K562 (cell line): ENCODE measurements at regions not wholly inside any gene's neighbourhood (a gene's known extent, or its start where the extent isn't known, plus 50 kb on each side); places are given as distances from the start of the nearest gene placed in this dataset.

Source experiments
- ATAC-seq: fragments of 200-7000 bp; cut with Tn5 transposase; 3 replicates; pipeline ENCODE4 v1.9.1; 2020; ENCODE audit warnings: moderate library complexity
- BruUV-seq: library from RNA; stranded (reverse); fragments of 400-500 nt; replicated peaks from 2 replicates; lab custom pipeline; 2021; lab: Mats Ljungman, UMichigan
- CTCF ChIA-PET: fragments of 300-600 bp; formaldehyde crosslinking; extraction: SDS; loops from one replicate; lab custom pipeline; 2021; ENCODE audit warnings: low intra/inter-chr PET ratio; lab: Yijun Ruan, JAX
- POLR2A ChIA-PET: fragments of 300-600, 350-650 bp; sonication (Branson Sonifier 250); formaldehyde crosslinking; extraction: SDS; loops from one replicate; lab custom pipeline; 2021; ENCODE audit warnings: antibody characterized with exemption, inconsistent platforms; lab: Yijun Ruan, JAX
- DNase-seq, 4 experiments: peaks; one replicate each; pipeline versions ENCODE4 v3.0.0 to v3.0.0-alpha.2; 2011 to 2018; ENCODE audit warnings: low spot score in 3 of 4, mixed read lengths in 3 of 4; ENCODE audit errors: extremely low read depth in 1 of 4
- FAIRE-seq: peaks from 2 replicates; lab custom pipeline; 2011; peaks lifted over from hg19 to GRCh38; lab: Jason Lieb, UNC
- H2AFZ ChIP-seq: 2 replicates; pipeline ENCODE4 v1.6.0; 2011; ENCODE audit warnings: low read depth, low read length, control low read depth, inconsistent platforms
- H3K27ac ChIP-seq: fragments of 200-600 bp; 3 replicates; pipeline ENCODE4 v1.8.0; 2011; ENCODE audit warnings: low read depth, mild to moderate bottlenecking, control low read depth, inconsistent platforms, low read length, moderate library complexity, mixed read lengths; ENCODE audit errors: extremely low read depth
- H3K27me3 ChIP-seq, 2 experiments: fragments of 300-600 bp in 1 of 2; 2 replicates in 1 of 2; 3 replicates in 1 of 2; pipeline versions ENCODE4 v1.6.0 to v1.8.0; 2011; ENCODE audit warnings: inconsistent platforms in 2 of 2, low read length in 2 of 2, mild to moderate bottlenecking in 1 of 2, mixed read lengths in 1 of 2, moderate library complexity in 1 of 2; ENCODE audit not compliant: control insufficient read depth in 2 of 2, insufficient read depth in 2 of 2
- H3K36me3 ChIP-seq: fragments of 300-600 bp; 3 replicates; pipeline ENCODE4 v1.8.0; 2011; ENCODE audit warnings: mild to moderate bottlenecking, low read length, inconsistent platforms; ENCODE audit not compliant: control insufficient read depth, insufficient read depth
- H3K4me1 ChIP-seq, 2 experiments: fragments of 200-600 bp in 1 of 2; replicated peaks in 1 of 2; 2 replicates in 1 of 2; 3 replicates in 1 of 2; pipeline versions ENCODE4 v1.5.1 to v1.8.0; 2011; ENCODE audit warnings: inconsistent platforms in 2 of 2, low read length in 2 of 2, mild to moderate bottlenecking in 1 of 2, mixed read lengths in 1 of 2, moderate library complexity in 1 of 2; ENCODE audit not compliant: control insufficient read depth in 2 of 2, insufficient read depth in 2 of 2
- H3K4me2 ChIP-seq: 2 replicates; pipeline ENCODE4 v1.6.1; 2011; ENCODE audit warnings: low read length, control low read depth, inconsistent platforms, mixed read lengths; ENCODE audit not compliant: insufficient read depth
- H3K4me3 ChIP-seq: fragments of 200-600 bp; sonication (generic), shearing (Covaris generic); 2 replicates; pipeline ENCODE4 v1.5.1; 2016; ENCODE audit warnings: control low read depth, inconsistent platforms
- H3K79me2 ChIP-seq: fragments of 200-600 bp; 3 replicates; pipeline ENCODE4 v1.8.0; 2011; ENCODE audit warnings: low read length, inconsistent platforms; ENCODE audit not compliant: control insufficient read depth, insufficient read depth
- H3K9ac ChIP-seq, 2 experiments: 2 replicates each; pipeline versions ENCODE4 v1.6.0 to v1.6.1; 2011; ENCODE audit warnings: low read depth in 2 of 2, low read length in 2 of 2, control low read depth in 1 of 2, inconsistent platforms in 1 of 2, mild to moderate bottlenecking in 1 of 2, mixed read lengths in 1 of 2; ENCODE audit not compliant: insufficient read depth in 1 of 2
- H3K9me1 ChIP-seq: one replicate; pipeline ENCODE4 v1.6.0; 2011; ENCODE audit warnings: inconsistent platforms, mild to moderate bottlenecking, low read length, moderate library complexity; ENCODE audit not compliant: control insufficient read depth, insufficient read depth
- H3K9me3 ChIP-seq: replicated peaks from 2 replicates; pipeline ENCODE4 v1.5.1; 2011; ENCODE audit warnings: low read depth, low read length, inconsistent platforms; ENCODE audit not compliant: control insufficient read depth, insufficient read depth
- H4K20me1 ChIP-seq: replicated peaks from 2 replicates; pipeline ENCODE4 v1.6.1; 2011; ENCODE audit warnings: low read length, inconsistent platforms, mixed read lengths; ENCODE audit not compliant: control insufficient read depth, insufficient read depth
- ASH1L ChIP-seq: fragments of 450-650 bp; IDR thresholded peaks from 2 replicates; pipeline ENCODE4 v1.6.1; 2018; ENCODE audit warnings: borderline replicate concordance, mild to moderate bottlenecking, low read depth; ENCODE audit not compliant: partially characterized antibody
- KLF6 ChIP-seq: fragments of 250-450 bp; sonication (Bioruptor Pico); IDR thresholded peaks from 2 replicates; pipeline ENCODE4 v1.4.0; 2020; ENCODE audit warnings: mild to moderate bottlenecking, moderate library complexity, borderline replicate concordance
- MCM2 ChIP-seq: fragments of 450-650 bp; IDR thresholded peaks from 2 replicates; pipeline ENCODE4 v1.6.1; 2017; ENCODE audit warnings: low read depth, mild to moderate bottlenecking
- POLR2G ChIP-seq: fragments of 200-400 bp; formaldehyde crosslinking; IDR thresholded peaks from 2 replicates; pipeline ENCODE4 v1.6.1; 2017; ENCODE audit warnings: low read depth, mild to moderate bottlenecking, antibody characterized with exemption, low read length, moderate library complexity
- RBM14 ChIP-seq: fragments of 200-400 bp; formaldehyde crosslinking; IDR thresholded peaks from 2 replicates; pipeline ENCODE4 v1.6.1; 2018; ENCODE audit warnings: low read depth, mild to moderate bottlenecking, low read length, moderate library complexity, borderline replicate concordance; ENCODE audit not compliant: insufficient read depth
- SRSF1 ChIP-seq: fragments of 200-400 bp; formaldehyde crosslinking; IDR thresholded peaks from 2 replicates; pipeline ENCODE4 v1.6.1; 2017; ENCODE audit warnings: mild to moderate bottlenecking, low read depth, low read length, moderate library complexity
- SRSF7 ChIP-seq: fragments of 200-400 bp; formaldehyde crosslinking; optimal IDR thresholded peaks from 2 replicates; pipeline ENCODE3; 2017; ENCODE audit warnings: mild to moderate bottlenecking, low read depth, low read length
- TFAM ChIP-seq: fragments of 250-450 bp; sonication (Bioruptor Pico); conservative IDR thresholded peaks from 2 replicates; pipeline ENCODE4 v1.5.0; 2021; ENCODE audit warnings: mild to moderate bottlenecking, moderate library complexity
- THRAP3 ChIP-seq: fragments of 450-650 bp; IDR thresholded peaks from 2 replicates; pipeline ENCODE4 v1.6.1; 2016; ENCODE audit warnings: mild to moderate bottlenecking, inconsistent platforms, borderline replicate concordance
- ZNF431 ChIP-seq: sonication (generic); formaldehyde crosslinking; IDR thresholded peaks from 2 replicates; pipeline ENCODE4 v1.8.0; 2022; ENCODE audit warnings: mild to moderate bottlenecking, missing genetic modification reagents
- WGBS: fragments of 100-300 bp; shearing (Covaris generic); methylation state at CpG from one replicate; pipeline ENCODE4 v1.1.6; 2016; ENCODE audit warnings: low coverage, mixed read lengths; ENCODE audit not compliant: insufficient coverage; ENCODE audit errors: missing lambda C conversion rate; 5-methylcytosine and 5-hydroxymethylcytosine counted together
- in situ Hi-C: fragments of 300-500 bp; cut with MboI; formaldehyde crosslinking; loops from 4 replicates; pipeline ENCODE4 v1.15.0; 2018; ENCODE audit warnings: inconsistent platforms, mixed read lengths
- intact Hi-C: fragments of 100-400 bp; cut with micrococcal nuclease; formaldehyde crosslinking; loops from 2 replicates; pipeline ENCODE4 v1.14.2; 2022
- TF ChIP-seq, protein P1 (sequence below): fragments of 200-400 bp; formaldehyde crosslinking; IDR thresholded peaks from 2 replicates; pipeline ENCODE4 v1.6.1; 2017; ENCODE audit warnings: mild to moderate bottlenecking, low read depth, low read length, moderate library complexity
- TF ChIP-seq, protein P2 (sequence below): sonication (generic); formaldehyde crosslinking; IDR thresholded peaks from 2 replicates; pipeline ENCODE4 v1.8.0; 2022; ENCODE audit warnings: mild to moderate bottlenecking, missing genetic modification reagents

DNA sequence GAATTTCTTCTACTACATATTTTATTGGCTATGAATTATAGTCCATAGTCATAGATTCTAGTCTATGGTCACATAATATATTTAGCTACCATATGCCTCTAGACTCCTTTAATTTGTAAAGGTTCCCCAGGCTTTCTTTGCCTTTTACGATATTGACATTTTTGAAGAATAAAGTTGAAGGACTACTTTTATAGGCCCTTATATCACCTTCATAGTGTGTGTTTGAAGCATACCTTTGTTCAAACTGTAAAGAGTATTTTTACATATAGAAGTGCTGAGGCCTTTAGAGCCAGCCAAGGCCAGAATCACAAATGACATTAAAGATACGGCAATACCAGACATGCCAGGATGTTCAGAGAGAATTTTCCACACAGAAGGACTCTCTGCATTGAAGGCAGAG lies 147.0 kb downstream of the GABRG2 start:
- Histone ChIP-seq H3K9me1 (no peaks in the 10 kb centered on the region), H3K4me2 (no peak overlapping the region), H3K27me3 (no peaks in the 10 kb centered on the region), H4K20me1 (no peaks in the 10 kb centered on the region), H3K9ac (no peak overlapping the region), H3K4me3 (no peak overlapping the region), H3K79me2 (no peaks in the 10 kb centered on the region), H3K4me1 (no peaks in the 10 kb centered on the region), H2AFZ (no peak overlapping the region), H3K36me3 (no peaks in the 10 kb centered on the region), H3K9me3 (no peaks in the 10 kb centered on the region; the same call in 1 of the 2 replicates), H3K27ac (no peak overlapping the region)
- intact Hi-C loops (no loop called here), in situ Hi-C loops (no loop called here)
- DNase-seq (no peak), FAIRE-seq (no peak), ATAC-seq (no peak)
- POLR2A ChIA-PET: no interaction called here
- CTCF ChIA-PET: no interaction called here
- no TSS peak for BruUV-seq
- TF ChIP-seq KLF6 (CRISPR knock-in tag) (no peak), SRSF1 (no peak), TFAM (no peak), MCM2 (no peak), RBM14 (no peak), SRSF7 (no peak), POLR2G (no peak), ASH1L (no peak), ZNF431 (no peak), THRAP3 (no peak)
- TF ChIP-seq, protein P1, sequence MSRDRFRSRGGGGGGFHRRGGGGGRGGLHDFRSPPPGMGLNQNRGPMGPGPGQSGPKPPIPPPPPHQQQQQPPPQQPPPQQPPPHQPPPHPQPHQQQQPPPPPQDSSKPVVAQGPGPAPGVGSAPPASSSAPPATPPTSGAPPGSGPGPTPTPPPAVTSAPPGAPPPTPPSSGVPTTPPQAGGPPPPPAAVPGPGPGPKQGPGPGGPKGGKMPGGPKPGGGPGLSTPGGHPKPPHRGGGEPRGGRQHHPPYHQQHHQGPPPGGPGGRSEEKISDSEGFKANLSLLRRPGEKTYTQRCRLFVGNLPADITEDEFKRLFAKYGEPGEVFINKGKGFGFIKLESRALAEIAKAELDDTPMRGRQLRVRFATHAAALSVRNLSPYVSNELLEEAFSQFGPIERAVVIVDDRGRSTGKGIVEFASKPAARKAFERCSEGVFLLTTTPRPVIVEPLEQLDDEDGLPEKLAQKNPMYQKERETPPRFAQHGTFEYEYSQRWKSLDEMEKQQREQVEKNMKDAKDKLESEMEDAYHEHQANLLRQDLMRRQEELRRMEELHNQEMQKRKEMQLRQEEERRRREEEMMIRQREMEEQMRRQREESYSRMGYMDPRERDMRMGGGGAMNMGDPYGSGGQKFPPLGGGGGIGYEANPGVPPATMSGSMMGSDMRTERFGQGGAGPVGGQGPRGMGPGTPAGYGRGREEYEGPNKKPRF: no peak
- TF ChIP-seq, protein P2, sequence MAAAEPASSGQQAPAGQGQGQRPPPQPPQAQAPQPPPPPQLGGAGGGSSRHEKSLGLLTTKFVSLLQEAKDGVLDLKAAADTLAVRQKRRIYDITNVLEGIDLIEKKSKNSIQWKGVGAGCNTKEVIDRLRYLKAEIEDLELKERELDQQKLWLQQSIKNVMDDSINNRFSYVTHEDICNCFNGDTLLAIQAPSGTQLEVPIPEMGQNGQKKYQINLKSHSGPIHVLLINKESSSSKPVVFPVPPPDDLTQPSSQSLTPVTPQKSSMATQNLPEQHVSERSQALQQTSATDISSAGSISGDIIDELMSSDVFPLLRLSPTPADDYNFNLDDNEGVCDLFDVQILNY (CRISPR knock-in tag): no peak
- 0% methylated on average over 2 of the region's 2 CpGs for WGBS
